Vagina (tissue), 2 donors: ENCODE measurements at regions not wholly inside any gene's neighbourhood (a gene's known extent, or its start where the extent isn't known, plus 50 kb on each side); places are given as distances from the start of the nearest gene placed in this dataset.

Experiments
- DNase-seq, 2 donors: peaks; one replicate each; pipeline ENCODE4 v3.0.0-alpha.2; 2017; ENCODE audit errors: extremely low spot score in 2 of 2
- H3K27ac ChIP-seq: fragments of 200-600 bp; sonication (generic); one replicate; pipeline ENCODE4 v1.5.1; 2019
- H3K27me3 ChIP-seq: fragments of 200-600 bp; sonication (generic); one replicate; pipeline ENCODE4 v1.5.1; 2019
- H3K36me3 ChIP-seq, 2 donors: fragments of 200-600 bp; sonication (generic); one replicate each; pipeline ENCODE4 v1.5.1; 2017 to 2019
- H3K4me1 ChIP-seq: fragments of 200-600 bp; sonication (generic); one replicate; pipeline ENCODE4 v1.5.1; 2019
- H3K4me3 ChIP-seq, 2 donors: fragments of 200-600 bp; sonication (generic); 1 replicate in 1 of 2; 2 replicates in 1 of 2; pipeline ENCODE4 v1.5.1; 2016 to 2019
- H3K9me3 ChIP-seq: fragments of 200-600 bp; sonication (generic); one replicate; pipeline ENCODE4 v1.5.1; 2019
- POLR2A ChIP-seq, 2 donors: fragments of 450-650 bp; IDR thresholded peaks; one replicate each; pipeline ENCODE4 v1.6.1; 2017; ENCODE audit warnings: antibody characterized with exemption in 2 of 2, mild to moderate bottlenecking in 2 of 2, moderate library complexity in 2 of 2
- POLR2AphosphoS5 ChIP-seq, 2 donors: sonication (generic); formaldehyde crosslinking; IDR thresholded peaks; one replicate each; pipeline ENCODE4 v1.9.0; 2017; ENCODE audit warnings: antibody characterized with exemption in 2 of 2, mild to moderate bottlenecking in 2 of 2, low read depth in 1 of 2; ENCODE audit not compliant: insufficient read depth in 1 of 2
- intact Hi-C: fragments of 100-400 bp; cut with DNase I; formaldehyde crosslinking; loops from one replicate; pipeline ENCODE4 v1.15.1; 2023
- TF ChIP-seq, protein P1 (sequence below), 3 experiments: fragments of 450-650 bp in 2 of 3; fragments of 200-600 bp in 1 of 3; sonication (generic) in 1 of 3; IDR thresholded peaks; one replicate each; pipeline ENCODE4 v1.5.1; 2017 to 2019; ENCODE audit warnings: antibody characterized with exemption in 3 of 3, mild to moderate bottlenecking in 2 of 3, moderate library complexity in 2 of 3

DNA sequence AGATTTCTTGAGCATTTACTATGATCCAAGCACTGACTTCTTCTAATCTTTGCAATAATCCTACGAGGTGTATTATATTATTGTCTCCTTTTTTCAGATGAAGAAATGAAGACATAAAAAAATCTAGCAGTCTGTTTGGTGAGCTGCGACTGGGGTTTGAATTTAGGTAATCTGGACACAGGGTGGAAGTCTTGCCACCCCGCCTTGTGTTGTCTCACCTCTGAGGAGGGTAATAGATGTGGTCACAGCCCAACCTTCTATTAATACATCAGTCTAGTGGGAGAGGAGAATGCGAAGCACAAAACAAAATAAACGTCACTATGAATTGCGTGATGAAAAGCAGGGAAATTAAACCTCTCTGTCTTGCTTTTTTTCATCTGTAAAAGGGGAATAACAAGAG is 993.9 kb downstream of the VRK1 start:
- intact Hi-C loops, result no loop called here
- peak in 1 of 2 donors; percentile 9 for DNase-seq
- TF ChIP-seq, protein P1, sequence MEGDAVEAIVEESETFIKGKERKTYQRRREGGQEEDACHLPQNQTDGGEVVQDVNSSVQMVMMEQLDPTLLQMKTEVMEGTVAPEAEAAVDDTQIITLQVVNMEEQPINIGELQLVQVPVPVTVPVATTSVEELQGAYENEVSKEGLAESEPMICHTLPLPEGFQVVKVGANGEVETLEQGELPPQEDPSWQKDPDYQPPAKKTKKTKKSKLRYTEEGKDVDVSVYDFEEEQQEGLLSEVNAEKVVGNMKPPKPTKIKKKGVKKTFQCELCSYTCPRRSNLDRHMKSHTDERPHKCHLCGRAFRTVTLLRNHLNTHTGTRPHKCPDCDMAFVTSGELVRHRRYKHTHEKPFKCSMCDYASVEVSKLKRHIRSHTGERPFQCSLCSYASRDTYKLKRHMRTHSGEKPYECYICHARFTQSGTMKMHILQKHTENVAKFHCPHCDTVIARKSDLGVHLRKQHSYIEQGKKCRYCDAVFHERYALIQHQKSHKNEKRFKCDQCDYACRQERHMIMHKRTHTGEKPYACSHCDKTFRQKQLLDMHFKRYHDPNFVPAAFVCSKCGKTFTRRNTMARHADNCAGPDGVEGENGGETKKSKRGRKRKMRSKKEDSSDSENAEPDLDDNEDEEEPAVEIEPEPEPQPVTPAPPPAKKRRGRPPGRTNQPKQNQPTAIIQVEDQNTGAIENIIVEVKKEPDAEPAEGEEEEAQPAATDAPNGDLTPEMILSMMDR (IDR thresholded peaks at IDR 0.05), result no peak
- TF ChIP-seq POLR2AphosphoS5 (IDR thresholded peaks at IDR 0.05; ENCODE audit: insufficient read depth in 1 of 2, low read depth in 1 of 2) (no peak), POLR2A (IDR thresholded peaks at IDR 0.05) (no peak)

DNA sequence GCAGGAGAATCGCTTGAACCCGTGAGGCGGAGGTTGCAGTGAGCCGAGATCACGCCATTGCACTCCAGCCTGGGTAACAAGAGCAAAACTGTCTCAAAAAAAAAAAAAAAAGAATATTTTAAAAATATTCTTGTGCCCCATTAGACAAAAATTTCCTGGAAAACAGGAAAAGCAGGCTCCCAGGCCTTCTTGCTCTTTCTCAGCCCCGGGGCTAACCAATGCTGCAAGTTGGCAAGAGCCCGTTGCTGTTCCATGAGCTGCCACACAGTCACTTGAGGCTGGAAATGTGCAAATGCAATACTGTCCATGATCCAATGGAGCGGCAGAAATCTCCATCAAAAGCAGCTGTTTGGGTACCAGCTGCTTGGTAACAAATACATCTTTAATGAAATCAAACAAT is 994.7 kb downstream of the VRK1 start:
- no peak for DNase-seq
- no peaks in the 10 kb centered on the region for H3K4me1 ChIP-seq
- TF ChIP-seq POLR2AphosphoS5 (IDR thresholded peaks at IDR 0.05; ENCODE audit: insufficient read depth in 1 of 2, low read depth in 1 of 2) (no peak), POLR2A (IDR thresholded peaks at IDR 0.05) (no peak)
- TF ChIP-seq, protein P1 (IDR thresholded peaks at IDR 0.05), result no peak
- no peaks in the 10 kb centered on the region for H3K27me3 ChIP-seq
- H3K4me3 ChIP-seq, result no peak overlapping the region
- H3K9me3 ChIP-seq, result no peaks in the 10 kb centered on the region
- H3K27ac ChIP-seq, result no peak overlapping the region
- H3K36me3 ChIP-seq, result no peaks in the 10 kb centered on the region
- intact Hi-C loops, result no loop called here

More for the DNA sequence above, 993.9 kb downstream of the VRK1 start:
- no peaks in the 10 kb centered on the region for H3K4me1 ChIP-seq
- H3K27ac ChIP-seq, result no peak overlapping the region
- H3K36me3 ChIP-seq, result no peaks in the 10 kb centered on the region
- H3K4me3 ChIP-seq, result no peak overlapping the region
- no peaks in the 10 kb centered on the region for H3K27me3 ChIP-seq
- no peaks in the 10 kb centered on the region for H3K9me3 ChIP-seq

- Histone ChIP-seq H3K36me3 (no peaks in the 10 kb centered on the region), H3K4me3 (no peak overlapping the region), H3K27ac (no peak overlapping the region), H3K27me3 (no peaks in the 10 kb centered on the region), H3K4me1 (no peaks in the 10 kb centered on the region), H3K9me3 (no peaks in the 10 kb centered on the region)
- TF ChIP-seq, protein P1 (IDR thresholded peaks at IDR 0.05), result no peak
- TF ChIP-seq POLR2AphosphoS5 (IDR thresholded peaks at IDR 0.05; ENCODE audit: insufficient read depth in 1 of 2, low read depth in 1 of 2), result no peak
- TF ChIP-seq POLR2A (IDR thresholded peaks at IDR 0.05), result no peak
- intact Hi-C loops, result no loop called here
- no peak for DNase-seq
These were observed 999.3 kb downstream of the VRK1 start for GRCh38 chr14:97796511-97796910.

- TF ChIP-seq, protein P1 (IDR thresholded peaks at IDR 0.05), result no peak
- TF ChIP-seq POLR2A (IDR thresholded peaks at IDR 0.05) (no peak), POLR2AphosphoS5 (IDR thresholded peaks at IDR 0.05; ENCODE audit: insufficient read depth in 1 of 2, low read depth in 1 of 2) (no peak)
- Histone ChIP-seq H3K9me3 (no peaks in the 10 kb centered on the region), H3K4me3 (no peak overlapping the region), H3K27ac (no peak overlapping the region), H3K36me3 (no peaks in the 10 kb centered on the region), H3K4me1 (no peaks in the 10 kb centered on the region), H3K27me3 (no peaks in the 10 kb centered on the region)
- DNase-seq, result no peak
- intact Hi-C loops, result no loop called here
These were observed 1001.0 kb downstream of the VRK1 start for GRCh38 chr14:97798176-97798575.

DNA sequence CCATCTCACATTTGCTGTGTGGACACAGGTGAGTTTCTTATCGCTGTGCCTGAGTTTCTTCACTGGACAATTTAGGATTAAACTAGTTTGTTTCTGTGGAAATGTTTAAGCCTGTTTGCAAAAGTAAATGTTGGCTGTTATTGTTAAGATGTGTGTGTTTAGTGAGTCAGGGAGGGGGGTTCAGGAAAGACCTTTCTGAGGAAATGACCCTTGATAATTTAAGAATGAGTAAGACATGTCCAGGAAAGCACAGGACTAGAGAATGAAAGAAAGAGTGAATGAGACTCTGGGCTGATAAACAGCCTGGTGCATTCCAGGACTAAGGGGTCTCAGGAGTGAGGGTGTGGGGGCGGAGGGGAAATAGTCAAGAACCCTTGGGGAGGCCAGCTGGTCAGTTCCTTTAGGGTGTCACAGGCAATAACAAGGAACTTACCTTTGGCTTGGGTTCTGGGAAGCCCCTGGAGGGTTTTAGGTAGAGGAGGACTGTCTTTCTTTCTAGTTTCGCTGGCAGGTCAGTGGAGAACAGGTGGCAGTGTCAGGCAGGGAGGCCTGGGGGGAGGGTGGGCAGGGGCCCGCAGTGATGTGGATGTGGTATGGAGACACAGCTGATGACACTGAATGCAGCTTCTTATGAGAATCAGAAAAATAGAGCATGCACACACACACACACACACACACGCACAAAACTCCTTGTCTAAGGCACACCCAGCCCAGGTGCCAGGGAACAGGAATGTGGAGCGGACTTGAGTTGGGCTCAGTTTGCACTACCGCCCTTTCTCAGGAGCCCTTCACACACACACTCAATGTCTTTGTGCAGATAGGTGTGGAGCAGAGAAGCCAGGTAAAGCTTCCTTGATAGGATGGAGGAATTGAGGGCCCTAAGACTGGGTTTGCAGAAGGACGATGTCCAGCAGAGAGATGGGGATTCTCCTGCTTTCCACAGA is 1005.5 kb downstream of the VRK1 start:
- Histone ChIP-seq H3K4me3 (no peak overlapping the region), H3K36me3 (no peaks in the 10 kb centered on the region), H3K27me3 (no peaks in the 10 kb centered on the region), H3K4me1 (no peaks in the 10 kb centered on the region), H3K27ac (no peak overlapping the region), H3K9me3 (no peaks in the 10 kb centered on the region)
- intact Hi-C loops, result no loop called here
- TF ChIP-seq, protein P1 (IDR thresholded peaks at IDR 0.05), result no peak
- TF ChIP-seq POLR2AphosphoS5 (IDR thresholded peaks at IDR 0.05; ENCODE audit: insufficient read depth in 1 of 2, low read depth in 1 of 2), result no peak
- TF ChIP-seq POLR2A (IDR thresholded peaks at IDR 0.05), result no peak
- DNase-seq, result no peak
